SK-MEL-5 (cell line): ENCODE measurements at regions not wholly inside any gene's neighbourhood (a gene's known extent, or its start where the extent isn't known, plus 50 kb on each side); places are given as distances from the start of the nearest gene placed in this dataset.
"Not testable (repeated sequence)": the region's sequence is repeated elsewhere in the genome, so short reads cannot be mapped to it uniquely, and the experiment has no call there.

Experiments
- DNase-seq: peaks from one replicate; pipeline ENCODE4 v3.0.0-alpha.2; 2016; ENCODE audit warnings: low read depth, low spot score
- in situ Hi-C: cut with HindIII; loops from 2 replicates; pipeline ENCODE4 v1.10.0; 2016; ENCODE audit warnings: low sequenced_read_pairs, high pct_unique_total_duplicates, low pct_unique_long_range_greater_than_20kb

GRCh38 chr22:15821088-15821487, 131.3 kb downstream of the POTEH start:
- in situ Hi-C loops: not testable (repeated sequence)

DNA sequence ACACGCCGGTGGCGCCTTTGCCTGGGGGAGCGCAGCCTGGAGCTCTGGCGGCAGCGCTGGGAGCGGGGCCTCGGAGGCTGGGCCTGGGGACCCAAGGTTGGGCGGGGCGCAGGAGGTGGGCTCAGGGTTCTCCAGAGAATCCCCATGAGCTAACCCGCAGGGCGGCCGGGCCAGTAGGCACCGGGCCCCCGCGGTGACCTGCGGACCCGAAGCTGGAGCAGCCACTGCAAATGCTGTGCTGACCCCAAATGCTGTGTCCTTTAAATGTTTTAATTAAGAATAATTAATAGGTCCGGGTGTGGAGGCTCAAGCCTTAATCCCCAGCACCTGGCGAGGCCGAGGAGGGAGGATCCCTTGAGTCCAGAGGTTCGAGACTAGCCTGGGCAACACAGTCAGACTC, 132.2 kb downstream of the POTEH start:
- in situ Hi-C loops, DNase-seq: not testable (repeated sequence)

More at GRCh38 chr22:15821088-15821487, 131.3 kb downstream of the POTEH start:
- not testable (repeated sequence) for DNase-seq

- in situ Hi-C loops: not testable (repeated sequence)
Observed at GRCh38 chr22:15823178-15823577, 133.4 kb downstream of the POTEH start.

DNA sequence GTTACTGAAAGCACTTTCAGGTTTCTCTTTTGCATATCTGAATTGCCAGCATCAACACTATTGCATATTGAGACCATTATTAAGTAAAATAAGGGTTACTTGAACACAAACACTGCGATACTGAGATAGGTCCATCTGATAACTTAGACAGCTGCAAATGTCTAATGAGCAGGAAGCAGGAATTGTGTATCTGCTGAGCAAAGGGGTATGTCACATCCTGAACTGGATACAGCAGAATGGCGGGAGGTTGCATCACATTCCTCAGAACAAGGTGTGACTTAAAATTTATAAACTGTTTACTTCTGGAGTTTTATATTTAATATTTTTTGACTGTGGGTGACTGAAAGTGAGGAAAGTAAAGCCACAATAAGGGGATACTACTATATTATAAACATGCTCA, 142.4 kb downstream of the POTEH start:
- DNase-seq, in situ Hi-C loops: not testable (repeated sequence)

More at GRCh38 chr22:15823178-15823577, 133.4 kb downstream of the POTEH start:
- DNase-seq: not testable (repeated sequence)

GRCh38 chr22:15835729-15836128, 145.9 kb downstream of the POTEH start:
- in situ Hi-C loops, DNase-seq: not testable (repeated sequence)

- in situ Hi-C loops, DNase-seq: not testable (repeated sequence)
Observed at GRCh38 chr22:15849772-15850171, 159.9 kb downstream of the POTEH start.

DNA sequence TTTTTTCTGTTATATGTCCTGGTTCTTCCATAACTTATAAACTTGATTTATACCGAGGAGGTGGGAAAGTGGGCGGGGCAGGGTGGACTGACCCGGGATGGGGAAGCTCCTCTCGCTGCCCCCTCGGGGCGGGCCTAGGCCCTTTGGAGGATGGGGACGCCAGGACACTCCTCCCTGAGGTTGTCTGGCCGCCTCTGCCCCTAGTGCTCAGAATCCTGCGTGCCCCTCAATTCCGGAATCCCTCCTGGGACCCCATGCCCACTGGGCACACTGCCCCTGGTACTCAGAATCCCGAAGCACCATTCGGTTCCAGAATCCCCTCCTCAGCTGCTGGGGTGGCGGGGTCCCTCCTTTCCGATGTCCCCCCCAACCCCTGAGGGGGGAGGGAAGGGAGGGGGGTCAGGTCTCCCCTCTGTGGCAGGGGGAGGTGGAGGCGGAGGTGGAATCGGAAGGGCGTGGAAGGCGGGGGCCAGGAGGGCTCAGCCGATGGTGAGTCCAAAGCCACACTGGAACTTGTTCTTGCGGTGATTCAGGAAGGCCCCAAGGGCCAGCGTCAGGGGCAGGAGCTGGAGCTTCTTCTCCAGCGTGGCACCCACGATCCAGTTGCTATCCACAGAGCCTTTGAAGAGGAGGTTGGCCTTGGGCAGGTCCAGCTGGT, 164.0 kb downstream of the POTEH start:
- in situ Hi-C loops, DNase-seq: not testable (repeated sequence)

DNA sequence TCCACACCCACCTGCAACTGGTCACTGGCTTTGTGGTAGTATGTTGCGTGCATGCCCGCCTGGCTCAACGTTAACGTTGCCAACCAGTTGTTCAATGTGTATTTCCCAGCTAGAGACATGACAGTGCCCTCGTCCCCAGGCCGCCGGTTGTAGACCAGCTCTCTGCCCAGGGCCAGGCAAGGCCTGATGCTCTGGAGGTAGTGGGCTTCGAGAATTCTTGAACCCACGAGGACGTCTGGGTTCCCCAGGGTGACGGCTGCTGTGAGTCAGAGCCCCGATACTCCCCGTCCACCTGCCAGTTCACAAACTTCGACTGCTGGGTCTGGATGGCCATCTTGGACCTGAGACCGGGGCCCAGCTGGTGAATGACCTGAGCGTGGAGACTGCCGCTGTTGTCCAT, 164.6 kb downstream of the POTEH start:
- DNase-seq, in situ Hi-C loops: not testable (repeated sequence)

GRCh38 chr22:15854978-15855377, 165.2 kb downstream of the POTEH start:
- DNase-seq, in situ Hi-C loops: not testable (repeated sequence)

- in situ Hi-C loops: not testable (repeated sequence)
Observed at GRCh38 chr22:15880926-15881325, 191.1 kb downstream of the POTEH start.

GRCh38 chr22:15904326-15904725, 214.5 kb downstream of the POTEH start:
- DNase-seq, in situ Hi-C loops: not testable (repeated sequence)

More at GRCh38 chr22:15880926-15881325, 191.1 kb downstream of the POTEH start:
- not testable (repeated sequence) for DNase-seq

GRCh38 chr22:15911704-15912103, 221.9 kb downstream of the POTEH start:
- DNase-seq, in situ Hi-C loops: not testable (repeated sequence)

GRCh38 chr22:15919120-15919519, 229.3 kb downstream of the POTEH start:
- DNase-seq, in situ Hi-C loops: not testable (repeated sequence)

GRCh38 chr22:15920941-15921340, 231.1 kb downstream of the POTEH start:
- DNase-seq, in situ Hi-C loops: not testable (repeated sequence)

GRCh38 chr22:15922132-15922531, 232.3 kb downstream of the POTEH start:
- DNase-seq, in situ Hi-C loops: not testable (repeated sequence)

DNA sequence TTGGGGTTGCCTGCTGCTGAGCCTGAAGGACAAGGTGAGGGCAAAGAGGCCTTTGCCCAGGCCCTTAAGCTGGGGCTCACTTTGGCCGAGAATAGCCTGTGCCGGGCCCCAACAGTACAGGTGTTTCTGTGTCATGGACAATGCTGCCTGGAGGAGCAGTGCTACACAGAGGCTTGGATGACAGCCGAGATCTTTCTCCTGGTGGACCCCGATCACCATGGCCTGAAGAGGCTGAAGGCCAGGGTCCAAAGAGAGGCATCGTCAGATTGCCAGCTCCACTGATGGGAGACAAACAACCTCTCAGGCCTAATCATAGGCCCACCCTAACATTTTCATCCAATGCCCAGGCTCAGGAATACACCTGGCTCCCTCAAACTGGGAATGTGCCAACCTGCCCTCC, 232.8 kb downstream of the POTEH start:
- DNase-seq, in situ Hi-C loops: not testable (repeated sequence)

DNA sequence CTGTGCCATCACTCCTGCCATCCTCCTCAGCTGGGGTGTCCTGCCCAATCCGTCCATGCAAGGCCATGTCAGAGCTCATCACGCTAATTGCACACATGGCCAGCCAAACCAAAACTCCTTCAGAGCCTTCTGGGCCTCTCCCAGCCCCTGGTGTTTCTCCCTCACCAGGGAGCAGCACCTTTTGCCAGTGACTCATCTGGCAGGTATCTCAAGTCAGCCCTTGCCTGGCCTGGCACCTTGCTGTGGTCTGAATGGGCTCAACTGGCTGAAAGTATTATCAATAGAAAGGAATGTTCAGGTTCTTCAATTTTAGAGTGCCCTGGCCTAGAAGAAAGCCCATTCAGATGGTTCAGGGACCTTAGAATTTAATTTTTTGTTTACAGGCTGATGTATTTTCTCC, 235.0 kb downstream of the POTEH start:
- in situ Hi-C loops, DNase-seq: not testable (repeated sequence)

- DNase-seq, in situ Hi-C loops: not testable (repeated sequence)
Observed at GRCh38 chr22:15927172-15927571, 237.3 kb downstream of the POTEH start.
